ENCODE measurements at regions not wholly inside any gene's neighbourhood (a gene's known extent, or its start where the extent isn't known, plus 50 kb on each side); places are given as distances from the start of the nearest gene placed in this dataset.
A peak's percentile ranks its signal among the peaks of the same experiment; 100 is the strongest.

DNA sequence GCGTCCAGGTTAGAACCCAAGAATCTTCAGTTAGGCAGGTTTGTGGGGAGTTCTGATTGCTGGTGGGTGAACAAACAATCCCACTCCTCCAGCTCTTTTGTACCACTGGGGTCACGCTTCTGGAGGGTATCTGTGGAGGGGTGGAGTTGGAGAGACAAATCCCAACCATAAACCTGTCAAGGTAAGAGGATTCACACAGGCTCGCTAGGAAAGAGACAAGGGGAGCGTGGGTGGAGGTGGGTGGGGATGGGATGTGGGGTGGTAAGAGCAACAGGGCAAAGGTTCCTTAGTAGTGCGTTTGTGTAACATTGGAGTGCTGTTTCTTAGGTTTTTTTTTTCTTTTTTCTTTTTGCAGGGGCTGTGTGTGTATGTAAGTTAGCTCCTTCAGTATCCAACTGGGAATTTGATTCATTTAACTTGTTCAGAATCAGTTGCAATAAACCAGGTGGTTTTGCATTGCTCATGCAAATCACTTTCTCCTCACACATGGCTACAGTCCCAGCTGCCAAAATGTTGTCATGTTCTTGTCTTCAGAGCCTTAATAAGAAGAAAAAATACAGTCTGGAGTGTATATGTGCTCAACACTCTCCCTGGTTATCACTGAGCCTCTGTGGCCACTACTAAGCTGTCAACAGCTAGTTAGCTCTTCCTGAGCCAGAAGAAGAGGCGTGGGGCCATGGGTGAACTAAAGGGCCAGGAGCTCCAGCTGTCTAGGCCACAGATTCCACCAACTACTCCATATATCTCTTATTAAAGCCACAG is 164.0 kb upstream of the RAD23B start:
- no peak for DNase-seq (ENCODE audit: low spot score)

- DNase-seq (ENCODE audit: low spot score), result no peak
Observed at GRCh38 chr9:107119735-107120134, 163.3 kb upstream of the RAD23B start.

DNA sequence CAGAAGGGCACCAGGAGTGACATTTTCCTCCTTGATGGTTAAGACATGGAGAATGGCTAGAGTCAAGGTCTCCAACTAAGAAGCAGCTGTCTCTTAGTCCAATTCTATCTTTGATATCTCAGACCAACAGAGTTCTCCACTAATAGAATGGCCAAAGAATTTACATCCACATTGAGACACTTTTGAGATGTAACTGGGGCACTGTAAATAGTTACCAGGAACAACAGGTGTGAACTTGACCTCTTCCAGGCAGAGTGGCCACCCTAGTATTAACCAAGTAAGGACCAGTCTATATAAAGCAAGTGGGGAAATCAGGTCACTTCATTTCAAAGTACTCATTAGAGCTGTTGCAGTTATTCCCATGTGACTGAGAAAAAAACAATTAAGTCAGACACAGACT is 159.7 kb upstream of the RAD23B start:
- DNase-seq (ENCODE audit: low spot score), result no peak

GRCh38 chr9:107127608-107128007 is 155.5 kb upstream of the RAD23B start:
- DNase-seq (ENCODE audit: low spot score), result no peak

DNA sequence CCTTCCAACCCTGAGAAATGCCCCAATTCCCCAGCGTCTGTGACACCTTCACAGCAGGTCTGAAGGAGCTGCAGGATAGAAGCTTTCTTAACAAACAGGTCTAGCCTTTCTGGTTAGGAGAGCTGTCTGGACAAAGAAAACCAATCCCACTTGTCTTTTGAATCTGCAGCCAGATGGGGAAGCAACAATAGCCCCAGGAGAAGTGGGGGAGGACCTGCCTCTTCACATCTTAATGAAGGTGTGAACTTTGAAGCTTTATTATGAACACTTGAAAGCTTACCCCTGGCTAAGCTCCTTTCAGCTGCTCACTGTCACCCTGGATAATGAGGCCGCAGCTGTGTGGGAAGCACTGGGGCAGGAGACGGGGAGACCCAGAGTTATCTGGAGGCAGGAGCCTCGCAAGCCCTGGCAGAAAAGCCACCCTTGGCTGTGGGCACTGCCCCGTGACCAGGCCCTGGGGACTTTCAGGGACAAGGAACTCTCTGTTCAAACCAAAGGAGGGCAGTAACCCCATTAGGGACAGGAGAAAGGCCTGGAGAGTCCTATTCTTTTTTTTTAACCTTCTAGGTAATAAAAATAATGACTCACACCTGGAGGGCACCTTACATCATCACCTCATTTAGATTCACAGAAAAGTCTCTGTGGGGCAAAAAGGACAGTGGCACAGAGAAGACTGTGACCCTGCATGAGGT is 151.8 kb upstream of the RAD23B start:
- DNase-seq (ENCODE audit: low spot score), result peak; percentile 60

DNA sequence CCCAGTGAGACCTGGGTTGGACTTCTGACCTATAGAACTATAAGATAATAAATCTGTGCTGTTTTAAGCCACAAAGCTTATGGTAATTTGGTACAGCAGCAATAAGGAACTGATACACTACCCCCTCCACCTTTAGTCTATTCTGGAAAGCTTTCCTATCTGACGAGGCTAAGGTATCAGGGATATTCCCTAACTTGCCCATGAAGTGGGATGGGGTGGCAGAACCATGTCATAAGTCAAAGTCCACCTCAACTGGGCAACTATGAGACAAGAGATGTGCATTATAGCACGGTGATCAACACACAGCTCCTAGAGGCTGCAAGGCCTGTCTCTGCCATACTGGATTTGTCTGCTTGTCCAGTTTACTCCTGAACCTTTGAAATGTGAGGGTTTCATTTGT is 146.8 kb upstream of the RAD23B start:
- DNase-seq (ENCODE audit: low spot score), result no peak

DNA sequence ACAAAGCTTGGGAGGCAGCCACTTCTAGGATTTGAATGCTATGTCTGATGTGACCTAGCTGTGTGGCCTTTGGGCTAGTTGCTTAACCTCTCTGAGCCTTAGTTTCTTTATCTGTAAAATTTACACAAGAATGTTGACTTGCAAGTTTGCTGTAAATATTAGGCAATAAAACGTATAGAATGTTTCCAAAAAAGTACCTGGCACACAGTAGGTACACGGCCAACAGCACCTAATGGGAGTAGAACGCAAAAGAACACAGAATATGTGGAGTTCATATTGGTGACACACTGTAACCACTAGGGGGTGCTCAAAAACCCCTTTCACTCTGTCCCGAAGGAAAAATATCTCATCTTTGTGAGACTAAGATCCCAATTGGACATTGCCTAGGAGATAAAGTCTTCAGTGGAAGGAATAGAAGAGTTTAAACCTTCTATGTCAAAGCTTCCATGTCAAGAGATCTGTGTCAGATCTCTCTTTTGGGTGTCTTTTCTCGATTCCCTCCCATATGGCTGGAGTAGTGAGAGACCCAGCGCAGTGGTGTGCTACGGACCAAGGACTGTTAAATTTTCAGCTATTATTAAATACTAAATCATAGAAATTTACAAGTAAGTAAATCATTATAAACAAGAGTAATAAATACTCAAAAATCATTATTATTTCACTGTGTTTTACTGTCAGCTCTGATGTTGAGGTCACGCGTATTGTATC is 145.4 kb upstream of the RAD23B start:
- peak; percentile 32 for DNase-seq (ENCODE audit: low spot score)

GRCh38 chr9:107138261-107138992 is 144.7 kb upstream of the RAD23B start:
- peak; percentile 39 for DNase-seq (ENCODE audit: low spot score)

DNA sequence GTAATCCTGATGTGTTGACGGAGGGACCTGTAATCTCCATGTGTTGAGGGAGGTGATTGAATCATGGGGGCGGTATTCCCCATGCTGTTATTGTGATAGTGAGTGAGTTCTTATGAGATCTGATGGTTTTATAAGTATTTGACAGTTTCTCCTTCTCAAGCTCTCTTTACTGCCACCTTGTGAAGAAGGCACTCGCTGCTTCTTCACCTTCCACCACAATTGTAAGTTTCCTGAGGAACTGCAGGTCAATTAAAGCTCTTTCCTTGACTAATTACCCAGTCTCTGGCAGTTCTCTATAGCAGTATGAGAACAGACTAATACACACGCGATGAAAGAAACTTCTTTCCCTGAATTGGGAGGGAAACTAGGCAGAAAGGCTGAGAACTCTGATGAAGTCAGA is 141.1 kb upstream of the RAD23B start:
- peak; percentile 26 for DNase-seq (ENCODE audit: low spot score)

DNA sequence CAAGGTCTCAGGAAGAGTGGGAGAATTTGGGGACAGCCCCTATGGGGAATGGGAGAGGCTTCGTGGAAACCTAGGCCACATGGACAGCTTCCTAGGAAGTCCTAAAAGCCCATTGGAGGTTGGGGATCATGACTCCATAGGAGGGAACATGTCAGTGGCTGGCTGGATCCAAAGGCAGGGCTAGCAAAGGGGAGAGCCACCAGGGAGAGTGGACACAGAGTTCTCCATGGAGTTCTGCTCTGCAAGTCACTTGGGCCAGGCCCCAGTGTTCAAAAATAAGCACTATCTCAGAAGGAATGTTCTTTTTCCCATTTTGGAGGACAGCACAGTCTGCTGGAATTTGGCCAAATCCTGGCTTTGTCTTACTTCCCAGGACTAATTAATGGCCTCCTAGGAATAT is 140.6 kb upstream of the RAD23B start:
- no peak for DNase-seq (ENCODE audit: low spot score)

GRCh38 chr9:107142896-107143603 is 140.0 kb upstream of the RAD23B start:
- DNase-seq (ENCODE audit: low spot score), result no peak

GRCh38 chr9:107144475-107144874 is 138.6 kb upstream of the RAD23B start:
- DNase-seq (ENCODE audit: low spot score), result no peak

DNA sequence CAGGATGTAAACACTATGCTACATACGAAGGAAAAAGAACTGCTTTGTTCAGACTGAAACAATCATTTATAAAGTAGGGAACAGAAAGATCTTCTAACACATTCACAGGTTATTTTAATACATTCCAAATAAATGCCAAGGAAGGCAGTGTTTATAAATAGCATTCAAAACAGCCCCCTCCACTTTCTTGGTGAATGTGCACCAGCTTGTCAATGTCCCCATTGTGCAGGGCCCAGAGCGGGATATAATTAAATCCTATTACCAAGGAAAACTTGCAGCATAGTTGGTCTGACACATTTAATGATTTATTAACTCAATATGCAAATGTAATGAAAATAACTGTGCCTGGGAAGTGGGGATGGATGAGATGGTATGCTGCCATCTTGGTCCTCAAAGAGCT is 135.9 kb upstream of the RAD23B start:
- DNase-seq (ENCODE audit: low spot score), result no peak

GRCh38 chr9:107148216-107148615 is 134.9 kb upstream of the RAD23B start:
- no peak for DNase-seq (ENCODE audit: low spot score)

DNA sequence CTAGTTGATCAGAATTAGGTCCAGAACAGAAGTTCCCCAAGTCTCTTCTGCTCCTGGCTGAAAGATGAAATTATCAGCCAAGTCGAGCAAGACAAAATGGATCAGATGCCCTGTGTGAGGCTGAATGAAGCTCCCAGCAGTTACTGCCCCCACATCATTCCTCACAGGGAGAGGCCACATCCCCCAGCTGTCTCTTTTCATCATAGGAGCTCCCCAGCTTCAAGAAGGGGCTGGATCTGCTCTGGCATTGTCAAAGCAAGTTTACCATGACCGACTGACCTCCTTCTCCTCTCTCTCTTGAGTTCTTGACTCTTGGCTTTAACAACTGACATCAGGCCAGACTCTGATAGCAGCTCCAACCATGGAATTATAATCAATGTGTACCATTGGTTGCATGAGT is 133.3 kb upstream of the RAD23B start:
- no peak for DNase-seq (ENCODE audit: low spot score)

DNA sequence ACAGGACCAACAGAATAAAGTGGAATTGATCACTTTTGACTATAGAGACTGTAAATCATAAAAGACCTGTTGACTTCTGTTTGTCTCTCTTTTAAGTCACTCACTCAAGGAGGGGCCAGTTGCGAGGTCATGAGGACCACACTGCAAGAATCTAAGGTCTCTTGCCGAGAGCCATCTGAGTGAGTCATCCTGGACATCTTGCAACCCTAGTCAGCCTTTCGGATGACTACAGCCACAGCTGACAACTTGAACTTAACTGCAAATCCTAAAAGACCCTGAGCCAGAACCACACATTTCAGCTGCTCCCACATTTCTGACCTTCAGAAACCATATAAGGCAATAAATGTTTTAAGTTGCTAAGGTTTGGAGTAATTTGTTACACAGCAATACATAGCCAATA is 129.7 kb upstream of the RAD23B start:
- DNase-seq (ENCODE audit: low spot score), result peak; percentile 41

DNA sequence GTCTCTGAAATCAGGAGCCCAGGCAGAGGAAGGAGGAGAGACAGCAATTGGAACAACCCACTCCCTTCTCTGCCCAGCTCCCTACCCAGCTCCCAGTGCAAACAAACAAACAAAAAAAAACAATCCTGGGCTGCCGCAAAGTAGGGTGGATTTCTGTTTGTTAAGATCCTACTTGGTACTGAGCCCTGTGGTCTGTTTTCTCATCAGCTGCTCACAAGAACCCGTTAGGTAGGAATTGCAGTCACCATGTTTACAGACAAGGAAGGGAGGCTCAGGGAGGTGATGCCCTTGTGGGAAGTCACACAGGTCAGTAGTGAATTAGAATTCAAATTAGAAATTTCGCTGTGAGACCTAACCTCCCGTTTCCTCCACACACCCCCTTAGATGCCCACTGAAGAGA is 128.8 kb upstream of the RAD23B start:
- DNase-seq (ENCODE audit: low spot score), result no peak

- DNase-seq (ENCODE audit: low spot score), result no peak
Observed at GRCh38 chr9:107154766-107155165, 128.3 kb upstream of the RAD23B start.

DNA sequence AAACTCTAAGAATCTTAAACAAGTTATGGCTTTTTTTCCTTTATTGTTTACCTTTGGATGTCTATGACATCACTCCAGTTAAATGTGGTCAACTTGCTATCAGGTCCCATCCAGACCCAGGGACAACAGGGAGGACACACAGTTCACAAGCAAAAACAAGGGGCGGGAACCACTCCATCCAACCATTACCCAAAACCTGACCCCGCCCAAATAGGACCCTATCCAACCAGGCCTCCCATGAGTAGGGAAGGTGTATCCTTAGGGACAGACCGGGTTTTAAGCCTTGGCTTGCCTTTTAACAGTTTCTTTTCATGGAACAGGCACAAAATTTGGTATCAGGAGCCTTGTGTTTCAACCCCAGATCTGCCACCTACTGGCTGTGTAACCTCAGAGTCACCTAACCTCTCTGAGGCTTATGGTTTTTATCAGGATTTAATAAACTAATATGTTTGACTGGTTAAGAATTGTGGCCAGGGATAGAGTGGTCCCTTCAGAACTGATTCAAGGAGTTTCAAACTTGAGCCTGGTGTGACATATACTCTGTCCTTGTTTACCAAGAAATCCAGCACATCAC is 127.7 kb upstream of the RAD23B start:
- DNase-seq (ENCODE audit: low spot score), result no peak

DNA sequence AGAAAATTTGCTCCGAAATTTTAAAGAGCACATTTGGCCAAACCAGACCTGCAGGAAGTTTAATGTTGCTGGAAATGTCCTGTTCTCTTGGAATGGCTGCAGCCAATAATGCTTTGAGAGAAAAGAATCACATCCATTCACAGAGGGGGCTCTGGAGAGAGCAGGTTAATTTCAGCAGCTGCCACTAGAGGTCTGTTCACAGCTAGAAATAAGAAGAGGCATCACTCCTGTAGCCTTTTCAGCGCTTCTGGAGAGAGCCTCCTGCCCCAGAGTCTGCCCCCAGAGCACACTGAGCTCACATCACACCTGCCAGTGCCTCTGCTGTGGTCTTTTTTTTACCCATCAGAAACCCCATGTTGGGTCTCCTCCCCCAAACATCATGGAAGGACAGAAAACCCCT is 124.8 kb upstream of the RAD23B start:
- DNase-seq (ENCODE audit: low spot score), result peak; percentile 43

DNA sequence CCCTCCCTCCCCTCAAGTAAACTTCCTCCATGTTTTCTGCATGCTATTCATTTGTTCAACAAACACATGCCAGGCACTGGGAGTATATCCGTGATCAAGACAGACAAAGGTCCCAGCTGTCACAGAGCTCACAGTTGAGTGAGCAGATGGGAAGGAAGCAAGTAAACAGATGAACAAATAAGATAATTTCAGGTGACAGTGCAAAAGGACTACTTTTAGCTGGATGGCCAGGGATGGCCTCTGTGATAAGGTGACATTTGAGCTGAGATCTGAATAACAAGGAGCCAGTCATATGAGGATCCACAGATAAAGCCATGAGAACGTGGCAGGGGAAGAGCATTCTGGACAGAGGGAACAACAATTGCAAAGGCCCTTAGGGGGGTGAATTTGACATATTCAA is 121.7 kb upstream of the RAD23B start:
- no peak for DNase-seq (ENCODE audit: low spot score)

DNA sequence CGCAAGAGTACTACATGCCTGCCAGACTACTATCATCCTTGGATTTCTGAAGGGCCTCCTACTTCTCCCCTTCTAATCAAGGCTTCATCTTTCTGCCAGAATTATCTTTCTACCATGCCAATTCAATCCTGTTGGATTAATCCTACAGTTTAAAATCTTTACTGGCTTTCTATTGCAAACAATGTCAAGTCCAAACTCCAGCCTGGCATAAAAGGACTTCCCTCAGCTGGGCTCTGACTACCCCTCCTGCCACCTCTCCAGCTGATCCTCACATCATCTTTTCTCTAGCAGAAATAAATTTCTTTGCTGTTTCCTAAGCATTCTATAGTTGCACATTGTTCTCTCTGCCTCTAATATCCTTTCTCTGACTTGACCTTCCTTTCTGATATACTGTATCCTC is 119.7 kb upstream of the RAD23B start:
- no peak for DNase-seq (ENCODE audit: low spot score)

All from kidney tubule cell (primary cell).